ENCODE measurements at regions not wholly inside any gene's neighbourhood (a gene's known extent, or its start where the extent isn't known, plus 50 kb on each side); places are given as distances from the start of the nearest gene placed in this dataset.

DNA sequence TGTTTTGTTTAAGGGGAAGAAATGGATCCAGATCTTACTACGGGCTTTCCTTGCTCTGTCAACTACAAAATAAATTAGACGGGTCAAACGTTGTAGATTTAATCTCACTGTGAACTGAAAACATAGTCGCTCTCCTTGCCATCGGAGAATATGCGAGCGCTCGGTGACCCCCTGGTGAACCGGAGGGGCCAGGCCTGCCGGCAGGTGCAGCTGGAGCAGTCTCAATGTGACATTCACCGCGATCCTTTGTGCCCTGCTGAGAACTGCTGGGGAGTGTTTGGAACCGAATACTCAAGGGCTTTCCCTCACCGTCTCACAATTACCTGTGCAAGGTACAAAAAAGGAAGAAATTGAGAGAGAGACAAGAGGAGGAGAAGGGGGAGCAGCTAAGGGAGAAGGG is 174.1 kb upstream of the GPR26 start:
- TF ChIP-seq, protein P1, sequence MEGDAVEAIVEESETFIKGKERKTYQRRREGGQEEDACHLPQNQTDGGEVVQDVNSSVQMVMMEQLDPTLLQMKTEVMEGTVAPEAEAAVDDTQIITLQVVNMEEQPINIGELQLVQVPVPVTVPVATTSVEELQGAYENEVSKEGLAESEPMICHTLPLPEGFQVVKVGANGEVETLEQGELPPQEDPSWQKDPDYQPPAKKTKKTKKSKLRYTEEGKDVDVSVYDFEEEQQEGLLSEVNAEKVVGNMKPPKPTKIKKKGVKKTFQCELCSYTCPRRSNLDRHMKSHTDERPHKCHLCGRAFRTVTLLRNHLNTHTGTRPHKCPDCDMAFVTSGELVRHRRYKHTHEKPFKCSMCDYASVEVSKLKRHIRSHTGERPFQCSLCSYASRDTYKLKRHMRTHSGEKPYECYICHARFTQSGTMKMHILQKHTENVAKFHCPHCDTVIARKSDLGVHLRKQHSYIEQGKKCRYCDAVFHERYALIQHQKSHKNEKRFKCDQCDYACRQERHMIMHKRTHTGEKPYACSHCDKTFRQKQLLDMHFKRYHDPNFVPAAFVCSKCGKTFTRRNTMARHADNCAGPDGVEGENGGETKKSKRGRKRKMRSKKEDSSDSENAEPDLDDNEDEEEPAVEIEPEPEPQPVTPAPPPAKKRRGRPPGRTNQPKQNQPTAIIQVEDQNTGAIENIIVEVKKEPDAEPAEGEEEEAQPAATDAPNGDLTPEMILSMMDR (conservative IDR thresholded peaks at IDR 0.05; ENCODE audit: low read depth, low read length), result no peak
- no peak overlapping the region for H3K4me3 ChIP-seq (ENCODE audit: low read length)
- no peak for DNase-seq (ENCODE audit: low read depth)

DNA sequence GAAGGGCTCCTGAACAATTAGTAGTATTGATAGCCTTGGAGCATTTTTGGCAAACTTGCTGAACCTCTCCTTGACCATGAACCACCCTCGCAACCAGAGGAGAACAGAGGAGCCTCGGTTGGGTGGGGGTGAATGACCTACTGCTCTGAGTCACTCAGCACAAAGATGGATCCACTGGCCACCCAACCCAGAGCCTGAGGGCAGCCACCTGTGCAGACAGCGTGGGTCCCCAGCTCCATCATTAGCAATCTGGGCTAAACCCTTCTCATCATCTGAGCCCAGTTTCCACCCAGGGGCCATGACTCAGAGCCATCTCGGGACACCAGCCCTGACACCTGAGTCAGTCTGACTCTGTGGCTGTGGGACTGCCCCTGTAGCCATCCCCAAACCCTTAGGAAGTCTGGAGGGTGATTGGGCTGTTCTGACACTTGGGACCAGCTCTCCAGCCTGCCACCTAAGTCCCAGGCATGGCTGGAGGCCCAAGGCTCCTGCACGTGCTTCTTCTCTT is 171.8 kb upstream of the GPR26 start:
- no peak for DNase-seq (ENCODE audit: low read depth)
- H3K4me3 ChIP-seq (ENCODE audit: low read length), result no peak overlapping the region
- TF ChIP-seq, protein P1 (conservative IDR thresholded peaks at IDR 0.05; ENCODE audit: low read depth, low read length), result no peak

DNA sequence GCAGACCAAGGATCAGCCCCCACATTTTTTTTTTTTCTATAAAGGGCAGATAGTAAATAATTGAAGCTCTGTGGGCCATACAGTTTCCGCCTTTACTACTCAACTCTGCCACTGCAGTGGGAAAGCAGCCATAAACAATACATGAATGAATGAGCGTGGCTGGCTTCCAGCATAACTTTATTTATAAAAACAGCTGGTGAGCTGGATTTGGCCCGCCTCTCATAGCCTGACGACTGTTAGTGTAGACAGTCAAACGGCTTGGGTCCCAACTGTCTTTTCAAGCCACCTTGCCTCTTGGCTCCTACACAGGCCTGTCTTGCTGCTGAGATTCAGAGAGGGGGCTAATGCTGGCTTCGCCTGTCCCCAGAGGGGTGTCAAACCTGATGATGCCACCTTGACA is 169.8 kb upstream of the GPR26 start:
- no peak overlapping the region for H3K4me3 ChIP-seq (ENCODE audit: low read length)
- DNase-seq (ENCODE audit: low read depth), result no peak
- TF ChIP-seq, protein P1 (conservative IDR thresholded peaks at IDR 0.05; ENCODE audit: low read depth, low read length), result no peak

DNA sequence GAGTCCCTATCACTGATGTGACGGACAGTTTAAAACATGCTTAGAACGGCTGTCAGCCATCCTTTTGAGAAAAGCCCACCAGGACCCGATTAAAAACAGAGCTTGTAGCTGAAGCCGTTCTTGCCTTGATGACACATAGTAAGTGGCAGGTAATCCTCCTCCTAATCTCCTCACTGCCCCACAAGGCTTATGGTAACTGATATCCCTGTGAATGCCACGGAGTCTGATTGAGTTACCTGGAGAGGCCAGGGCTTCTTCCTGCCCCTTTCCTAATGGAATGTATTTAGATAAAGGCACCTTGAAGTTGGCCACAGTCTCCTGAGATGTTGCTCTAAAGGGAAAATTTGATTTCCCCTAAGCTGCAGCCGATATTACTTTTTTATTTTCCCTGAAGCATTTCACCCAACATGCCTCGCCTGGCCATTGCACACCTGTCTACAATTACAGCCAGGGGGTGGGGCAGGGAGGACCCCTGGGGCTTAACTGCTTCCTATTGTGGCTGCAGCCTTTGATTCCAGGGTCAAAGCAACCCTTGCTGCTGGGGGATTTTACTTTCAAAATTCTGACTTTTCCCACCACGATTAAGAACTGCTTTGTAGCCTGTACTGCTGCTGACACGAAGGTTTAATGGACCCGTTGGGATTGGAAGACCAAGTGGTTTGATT is 169.0 kb upstream of the GPR26 start:
- no peak for DNase-seq (ENCODE audit: low read depth)
- TF ChIP-seq, protein P1 (conservative IDR thresholded peaks at IDR 0.05; ENCODE audit: low read depth, low read length), result no peak
- no peak overlapping the region for H3K4me3 ChIP-seq (ENCODE audit: low read length)

DNA sequence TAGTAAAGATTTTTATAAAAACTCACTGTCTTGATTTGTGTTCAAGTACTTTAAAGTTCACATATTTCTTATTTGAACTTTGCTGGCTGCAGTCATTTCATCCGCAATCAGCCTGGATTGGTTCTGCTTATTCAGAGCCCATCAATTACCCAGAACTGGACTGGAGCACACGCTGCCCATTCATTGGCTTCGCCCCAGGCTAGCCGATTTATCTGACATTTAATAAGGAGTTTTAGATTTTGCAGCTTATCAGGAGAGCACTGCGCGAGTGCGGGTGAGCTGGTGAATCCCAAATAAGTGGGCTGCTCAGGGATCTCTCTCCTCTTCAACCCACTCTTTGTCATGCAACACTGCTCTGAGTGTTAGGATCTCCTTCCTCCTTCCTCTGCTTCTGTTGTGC is 166.0 kb upstream of the GPR26 start:
- DNase-seq (ENCODE audit: low read depth), result no peak
- H3K4me3 ChIP-seq (ENCODE audit: low read length), result no peak overlapping the region
- TF ChIP-seq, protein P1 (conservative IDR thresholded peaks at IDR 0.05; ENCODE audit: low read depth, low read length), result no peak

DNA sequence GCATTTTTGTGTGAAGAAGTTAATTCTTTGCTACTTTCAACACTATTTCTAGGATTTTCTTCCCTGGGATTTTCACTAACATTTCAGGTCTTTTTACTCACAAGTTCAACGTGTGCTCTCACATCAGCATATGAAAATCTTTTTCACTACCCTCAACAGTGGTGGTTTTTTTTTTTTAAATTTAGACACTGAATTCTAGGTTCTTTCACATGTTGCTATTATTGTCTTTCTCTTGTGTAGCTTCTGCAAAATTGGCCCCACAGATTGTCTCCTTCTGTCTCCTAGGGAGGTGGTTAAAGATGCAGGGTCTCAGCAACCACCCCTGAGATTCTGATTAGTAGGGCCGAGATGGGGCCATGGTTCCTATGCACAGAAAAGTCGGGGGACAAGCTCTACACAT is 165.0 kb upstream of the GPR26 start:
- TF ChIP-seq, protein P1 (conservative IDR thresholded peaks at IDR 0.05; ENCODE audit: low read depth, low read length), result no peak
- DNase-seq (ENCODE audit: low read depth), result no peak
- H3K4me3 ChIP-seq (ENCODE audit: low read length), result no peak overlapping the region

DNA sequence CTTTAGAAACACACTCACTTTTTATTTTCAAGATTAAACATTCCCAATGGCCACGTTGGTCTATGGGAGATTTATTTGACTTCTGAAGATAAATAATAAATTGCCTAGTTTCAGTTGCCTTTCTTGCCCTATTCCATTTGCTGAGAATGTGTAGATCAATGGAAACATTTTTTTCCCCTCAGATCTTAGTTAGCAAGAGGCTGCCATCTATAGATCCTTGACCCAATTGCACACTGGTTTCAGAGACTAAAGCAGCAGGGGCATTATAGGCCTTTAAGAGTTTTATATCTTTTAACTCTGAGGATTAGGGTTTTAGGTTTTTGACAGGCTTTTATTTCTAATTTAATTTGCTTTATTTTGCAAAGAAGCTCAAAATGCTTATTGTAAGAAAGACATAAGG is 163.2 kb upstream of the GPR26 start:
- no peak for DNase-seq (ENCODE audit: low read depth)
- H3K4me3 ChIP-seq (ENCODE audit: low read length), result no peak overlapping the region

More for the DNA sequence above, 163.2 kb upstream of the GPR26 start:
- TF ChIP-seq, protein P1 (conservative IDR thresholded peaks at IDR 0.05; ENCODE audit: low read depth, low read length), result no peak
